GM21786 (cell line): ENCODE measurements at regions not wholly inside any gene's neighbourhood (a gene's known extent, or its start where the extent isn't known, plus 50 kb on each side); places are given as distances from the start of the nearest gene placed in this dataset.

Experiments
- ATAC-seq: cut with Tn5 transposase; IDR thresholded peaks from one replicate; pipeline ENCODE4 v1.9.1; 2021; ENCODE audit not compliant: unreplicated experiment

DNA sequence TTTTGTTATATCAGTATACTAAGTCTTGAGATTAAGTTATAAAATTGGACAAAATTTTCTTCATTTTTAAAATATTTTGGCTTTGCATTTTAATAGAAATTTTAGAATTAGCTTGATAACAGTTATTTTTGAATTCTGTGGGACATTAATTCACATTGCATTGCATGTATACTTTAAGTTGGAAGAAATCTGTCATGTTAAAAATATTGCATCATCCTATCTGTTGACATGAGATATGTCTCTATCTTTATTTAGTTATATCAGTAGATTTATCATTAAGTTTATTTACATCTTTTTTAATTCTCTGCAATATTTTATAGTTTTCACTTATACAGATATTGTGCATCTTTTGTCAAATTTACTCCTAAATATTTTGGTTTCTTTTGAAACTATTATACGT lies 904.6 kb upstream of the NR2F2 start:
- ATAC-seq, result no peak

DNA sequence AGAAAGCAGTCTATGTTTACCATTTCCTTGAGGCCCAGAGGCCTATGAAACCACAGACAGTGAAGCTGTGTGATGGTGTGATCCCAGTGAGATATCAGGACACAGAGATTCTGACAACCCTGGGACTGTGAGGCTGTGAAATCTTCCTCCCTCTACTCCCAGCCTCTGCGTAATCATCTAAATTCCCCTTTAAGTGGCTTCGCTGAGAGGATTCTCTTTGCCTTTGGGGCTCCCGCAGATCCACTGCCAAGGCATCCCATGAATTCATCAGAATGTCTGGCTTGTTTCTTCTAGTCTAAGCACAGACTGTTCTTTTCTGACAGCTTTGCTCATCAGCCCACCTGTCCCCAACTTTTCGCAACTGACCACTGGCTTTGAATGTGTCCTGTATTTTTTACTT lies 901.2 kb upstream of the NR2F2 start:
- ATAC-seq, result no peak

DNA sequence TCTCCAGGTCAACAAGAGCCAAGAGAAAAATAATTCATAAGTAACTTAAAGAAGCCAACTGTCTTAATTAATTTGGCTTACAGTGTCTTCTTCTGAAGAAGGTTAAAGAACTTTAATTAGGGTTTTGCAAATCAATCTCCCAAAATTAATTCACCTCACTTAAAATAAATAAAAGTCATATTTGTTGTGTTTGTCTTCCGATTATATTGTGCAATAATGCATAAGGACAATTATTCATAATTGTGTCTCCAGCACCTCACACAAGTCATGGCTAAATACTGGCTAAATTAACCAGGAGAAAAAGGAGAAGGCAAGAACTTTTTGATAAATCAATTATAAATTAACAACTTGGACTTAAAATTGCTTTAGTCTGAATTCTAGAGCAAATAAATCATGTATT lies 899.0 kb upstream of the NR2F2 start:
- ATAC-seq, result no peak

DNA sequence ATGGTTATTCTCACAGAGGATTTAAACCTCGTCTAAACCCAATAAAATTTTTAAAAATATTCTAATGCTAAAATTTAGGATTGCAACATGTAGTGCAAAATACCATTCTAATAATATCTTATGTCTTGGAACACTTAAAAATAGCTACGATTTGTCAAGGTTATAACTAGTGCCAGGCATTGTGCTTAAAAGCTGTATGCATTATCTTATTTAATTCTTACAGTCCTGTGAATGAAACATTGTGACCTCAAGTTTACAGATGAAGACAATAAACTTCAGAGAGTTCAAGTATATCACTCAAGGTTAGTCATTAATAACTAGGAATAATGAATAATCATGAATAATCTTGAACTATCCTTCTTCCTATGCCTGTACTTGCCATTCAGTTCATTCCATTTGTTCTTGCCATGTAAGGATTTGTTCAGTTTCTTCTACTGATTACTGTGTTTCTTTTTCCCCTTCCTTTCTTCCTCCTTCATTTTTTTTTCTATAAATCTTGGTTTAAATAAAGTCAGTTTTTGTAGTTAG lies 897.6 kb upstream of the NR2F2 start:
- ATAC-seq, result no peak

DNA sequence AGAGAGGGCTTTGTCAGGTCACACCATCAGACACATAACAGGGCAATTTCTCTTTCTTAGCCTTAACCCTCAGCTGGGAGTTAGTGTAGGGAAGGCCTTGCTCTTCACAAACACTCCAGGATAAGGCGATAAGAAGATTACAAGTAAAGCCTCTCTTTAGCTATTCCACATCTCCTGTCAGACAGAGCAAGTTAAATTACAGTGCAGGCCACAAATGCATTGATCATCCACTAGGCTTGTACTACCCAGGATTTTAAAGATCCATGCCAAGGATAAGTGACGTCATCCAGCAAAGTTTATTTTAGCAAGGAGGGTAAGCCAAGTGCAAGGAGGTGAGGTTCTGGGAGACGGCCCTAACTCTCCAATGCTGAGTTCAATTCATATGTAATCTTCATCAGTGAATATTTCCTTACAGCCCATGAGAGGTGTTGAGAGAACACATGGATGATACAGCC lies 890.6 kb upstream of the NR2F2 start:
- no peak for ATAC-seq

DNA sequence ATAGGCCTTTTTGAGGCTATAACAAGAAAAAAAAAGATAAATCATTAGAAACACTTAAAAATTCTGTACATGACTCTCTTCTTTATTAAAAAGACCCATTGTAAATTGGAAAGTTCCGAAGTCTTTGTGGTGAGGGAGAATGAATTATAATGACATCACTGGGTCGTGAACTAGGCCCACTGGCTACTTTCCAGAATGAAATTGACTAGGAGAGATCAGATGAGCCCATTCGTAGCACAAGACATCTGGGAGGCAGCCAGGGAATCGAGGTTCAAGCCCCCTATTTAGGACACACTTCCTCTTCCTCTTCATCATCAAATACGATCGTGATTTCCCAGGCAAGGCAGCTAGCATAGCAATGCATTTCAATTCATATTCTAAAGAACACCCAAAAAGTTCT lies 889.8 kb upstream of the NR2F2 start:
- ATAC-seq, result no peak

DNA sequence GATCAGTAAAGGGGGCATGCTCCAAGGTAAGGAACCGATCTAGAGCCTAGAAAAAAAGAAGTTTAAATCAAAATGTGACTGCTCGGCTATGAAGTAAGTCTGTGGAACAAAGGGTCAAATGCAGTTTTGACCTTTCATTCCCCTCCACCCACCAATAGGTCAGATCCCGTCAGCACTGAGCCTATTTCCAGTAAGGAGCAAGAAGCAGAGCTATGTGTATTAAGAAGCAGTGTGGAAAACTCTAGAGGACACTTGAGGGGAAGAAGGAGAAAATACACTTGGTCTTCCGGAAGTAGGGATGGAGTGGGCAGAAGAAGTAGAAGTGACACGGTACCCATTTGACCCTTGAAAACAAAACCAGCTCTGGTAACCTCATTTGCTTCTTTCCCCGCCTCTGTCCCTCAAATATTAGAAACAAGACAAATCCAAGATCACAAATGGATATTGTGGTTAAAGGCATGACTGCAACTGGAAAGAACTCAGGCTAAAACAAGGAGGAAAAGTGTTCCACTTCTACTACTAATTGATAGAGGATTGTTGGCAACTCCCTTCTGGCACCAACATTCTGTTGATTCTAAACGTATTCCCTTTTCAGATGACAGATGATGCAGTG lies 888.3 kb upstream of the NR2F2 start:
- no peak for ATAC-seq

DNA sequence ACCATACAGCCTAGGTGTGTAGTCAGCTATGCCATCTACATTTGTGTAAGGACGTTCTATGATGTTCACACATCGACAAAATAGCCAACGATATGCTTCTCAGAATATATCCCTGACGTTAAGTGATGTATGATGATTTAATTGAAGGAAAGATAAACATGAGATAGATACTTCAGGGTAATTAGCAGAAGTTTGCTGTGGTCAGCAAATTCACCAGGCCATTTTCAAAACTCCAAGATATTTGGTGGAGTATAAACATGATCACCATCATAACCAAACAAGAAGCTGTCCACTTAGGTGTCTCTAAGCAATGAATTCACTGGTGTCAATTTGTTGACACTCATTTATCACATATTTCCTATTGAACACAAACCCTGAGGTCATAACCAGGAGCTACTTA lies 885.6 kb upstream of the NR2F2 start:
- no peak for ATAC-seq

DNA sequence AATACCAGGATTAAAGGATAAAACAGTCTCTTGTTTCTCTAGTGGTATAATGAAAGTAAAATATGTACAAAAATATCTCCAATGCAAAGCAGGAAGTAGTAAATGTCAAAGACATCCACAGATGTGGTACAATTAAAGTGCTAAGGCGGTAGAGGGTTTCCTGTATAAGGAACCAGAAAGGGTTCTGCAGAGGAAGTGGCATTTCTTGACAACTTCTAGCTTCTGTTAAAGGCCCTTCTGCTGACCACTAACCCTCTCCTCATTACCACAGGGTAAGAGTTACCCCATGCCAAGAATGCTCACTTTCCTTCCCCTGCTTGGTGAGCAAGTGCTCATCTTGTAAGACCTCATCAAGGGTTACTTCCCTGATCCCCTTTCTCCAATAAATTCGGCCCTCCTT lies 883.6 kb upstream of the NR2F2 start:
- peak; percentile 43 for ATAC-seq

DNA sequence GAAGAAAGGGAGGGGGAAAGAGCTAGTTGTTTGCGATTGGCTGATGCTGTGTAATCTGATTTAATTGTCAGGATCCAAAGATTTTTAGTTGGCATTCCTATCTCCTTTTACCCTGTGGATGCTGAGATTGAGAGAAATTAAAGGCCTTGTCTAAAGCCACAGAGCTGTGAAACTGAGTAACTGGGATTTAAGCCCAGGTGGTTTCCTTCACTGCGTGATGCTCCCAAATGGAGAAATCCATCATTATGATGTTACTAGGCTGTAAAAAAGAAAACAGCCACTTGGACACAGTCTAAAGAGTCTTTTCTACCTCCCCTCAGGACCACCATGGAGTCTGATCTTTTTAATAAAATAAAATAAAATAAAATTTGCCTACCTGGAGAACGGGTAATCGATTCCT lies 883.0 kb upstream of the NR2F2 start:
- ATAC-seq, result no peak

DNA sequence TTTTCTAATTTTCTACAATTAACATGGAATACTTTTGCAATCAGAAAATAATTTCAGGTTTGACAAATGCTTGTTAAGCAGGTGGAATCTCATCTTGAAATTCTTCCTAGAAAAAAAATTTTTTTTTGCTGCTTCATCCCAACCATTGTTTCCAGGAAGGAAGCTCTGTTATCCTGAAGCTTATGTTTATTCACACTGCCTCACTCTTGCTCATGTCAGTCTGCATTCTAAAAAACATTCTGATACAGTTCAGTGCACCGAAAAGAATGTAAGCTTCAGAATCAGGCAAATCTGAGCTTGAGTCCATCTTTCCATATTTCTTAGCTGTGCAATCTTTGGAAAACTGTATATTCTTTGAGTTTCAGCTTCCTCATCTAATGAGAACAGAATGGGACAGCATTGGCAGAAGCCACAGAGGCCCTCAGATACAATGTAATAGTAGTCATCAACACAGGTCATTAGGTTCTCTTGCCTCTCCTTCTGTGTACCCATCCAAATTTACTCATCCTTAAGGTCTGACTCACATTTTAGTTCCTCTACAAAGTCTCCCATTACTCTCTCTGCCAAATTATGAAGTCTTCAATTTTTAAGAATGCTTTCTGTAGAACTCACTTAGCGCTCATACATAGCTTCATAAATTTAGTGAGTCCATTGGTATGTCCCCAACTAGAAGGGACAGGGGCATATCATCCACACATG lies 881.8 kb upstream of the NR2F2 start:
- ATAC-seq, result no peak

DNA sequence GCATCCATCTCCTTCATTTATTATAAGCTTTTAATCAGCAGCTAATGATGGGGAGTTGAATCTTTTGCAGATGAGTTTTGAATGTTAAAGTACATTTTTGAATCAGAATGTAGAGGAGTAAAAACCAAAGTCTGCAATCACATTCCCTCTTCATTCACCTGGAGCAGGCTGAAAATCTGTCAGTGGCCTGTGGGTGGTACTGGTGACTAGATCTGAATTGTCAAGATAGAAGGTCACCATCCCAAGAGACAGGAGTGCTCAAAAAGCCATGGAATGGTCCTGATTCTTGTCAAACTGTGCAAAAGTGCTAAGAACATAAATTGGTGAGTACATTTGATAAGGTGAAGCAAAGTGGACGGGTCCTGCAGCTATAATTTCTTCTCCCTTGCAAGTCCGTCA lies 881.3 kb upstream of the NR2F2 start:
- ATAC-seq, result no peak

DNA sequence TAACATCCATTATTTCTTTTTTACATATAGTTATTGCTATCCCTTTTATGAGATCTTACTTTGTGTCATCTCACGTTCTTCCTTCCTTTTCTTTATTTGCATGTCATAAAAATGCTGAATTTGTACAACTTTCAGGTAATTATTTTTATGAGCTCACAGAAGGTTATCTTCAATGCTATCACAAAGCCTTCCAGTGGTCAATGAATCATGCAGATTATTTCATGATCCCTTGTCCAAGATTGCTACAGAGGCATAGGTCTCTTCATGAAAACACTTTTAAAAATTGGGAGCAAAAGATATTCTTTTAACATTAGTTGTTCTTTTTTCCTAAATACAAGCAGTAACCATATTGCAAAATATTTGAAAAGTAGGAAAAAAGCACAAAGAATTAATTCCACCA lies 880.1 kb upstream of the NR2F2 start:
- ATAC-seq, result no peak

DNA sequence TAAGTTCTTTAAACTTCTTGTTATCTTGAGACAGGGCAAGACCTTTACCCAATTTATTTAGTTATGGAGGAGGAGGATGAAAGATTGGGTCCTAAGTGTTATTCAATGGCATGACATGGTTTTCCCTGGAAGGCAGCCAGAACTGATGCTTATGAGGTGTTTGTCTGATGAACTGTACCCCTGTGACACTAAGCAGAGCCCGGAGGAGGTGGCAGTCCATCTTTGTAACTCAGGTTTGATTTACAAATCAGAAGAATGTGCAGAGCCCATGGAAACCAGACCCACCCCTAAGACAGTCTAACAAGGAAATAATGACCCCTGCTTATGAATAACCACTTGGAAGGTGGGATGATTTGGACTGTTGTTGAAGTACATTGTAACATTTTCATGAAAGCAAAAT lies 878.6 kb upstream of the NR2F2 start:
- no peak for ATAC-seq

DNA sequence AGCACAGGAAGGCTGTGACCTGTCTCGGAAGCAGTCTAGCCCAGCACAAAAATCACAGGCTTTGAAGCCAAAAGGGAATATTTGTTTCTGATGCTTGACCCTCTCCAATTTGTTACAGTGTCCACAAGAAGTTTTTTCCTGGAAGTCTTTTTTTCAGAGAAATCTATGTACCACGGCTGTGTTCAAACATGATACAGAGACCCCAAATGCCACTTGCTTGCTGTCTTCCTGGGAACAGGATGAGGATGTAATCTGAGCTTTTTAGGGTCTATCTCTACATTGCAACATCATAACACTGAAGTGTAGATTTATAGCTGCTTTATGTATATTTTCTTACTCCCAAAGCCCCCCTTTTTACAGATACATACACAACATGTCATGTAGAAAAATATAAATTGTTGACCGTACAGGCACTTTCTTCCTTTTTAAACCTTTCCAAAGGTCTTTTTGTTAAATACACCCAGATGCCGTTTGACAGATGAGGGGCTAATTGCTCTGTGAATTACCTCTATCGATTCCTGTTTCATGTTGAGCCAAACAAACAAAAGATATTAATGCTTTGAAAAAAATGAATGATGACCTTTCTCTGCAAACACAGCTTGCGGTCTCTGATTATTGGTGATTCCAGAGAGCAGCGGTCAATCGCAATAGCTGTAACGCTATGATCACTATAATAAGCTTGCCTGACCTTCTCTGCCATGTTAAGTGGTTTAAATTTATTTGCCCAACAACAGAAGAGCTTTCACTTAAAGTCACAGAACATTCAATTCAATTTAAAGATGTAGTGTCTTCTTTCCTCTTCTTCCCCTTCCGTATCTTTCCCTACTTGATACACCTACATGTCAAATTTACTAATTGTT lies 875.9 kb upstream of the NR2F2 start:
- no peak for ATAC-seq

DNA sequence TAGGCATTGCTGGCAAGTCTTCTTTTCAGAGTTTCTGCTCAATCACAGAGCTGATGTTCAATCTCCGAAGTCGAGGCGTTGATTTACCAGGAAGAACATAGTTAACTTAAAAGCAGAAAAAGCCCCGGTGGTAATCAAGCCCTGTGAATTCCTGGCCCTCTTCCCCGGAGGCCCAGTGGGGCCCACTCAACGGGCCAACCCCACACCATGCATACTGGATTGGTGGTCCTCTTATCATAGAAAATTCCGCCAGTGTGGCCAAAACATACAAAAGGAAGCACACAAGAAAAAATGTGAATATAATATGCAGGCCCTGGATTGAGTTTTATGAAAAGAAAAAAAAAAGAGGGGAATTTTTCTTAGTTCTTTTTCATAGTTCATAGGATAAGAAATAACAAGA lies 873.0 kb upstream of the NR2F2 start:
- no peak for ATAC-seq

DNA sequence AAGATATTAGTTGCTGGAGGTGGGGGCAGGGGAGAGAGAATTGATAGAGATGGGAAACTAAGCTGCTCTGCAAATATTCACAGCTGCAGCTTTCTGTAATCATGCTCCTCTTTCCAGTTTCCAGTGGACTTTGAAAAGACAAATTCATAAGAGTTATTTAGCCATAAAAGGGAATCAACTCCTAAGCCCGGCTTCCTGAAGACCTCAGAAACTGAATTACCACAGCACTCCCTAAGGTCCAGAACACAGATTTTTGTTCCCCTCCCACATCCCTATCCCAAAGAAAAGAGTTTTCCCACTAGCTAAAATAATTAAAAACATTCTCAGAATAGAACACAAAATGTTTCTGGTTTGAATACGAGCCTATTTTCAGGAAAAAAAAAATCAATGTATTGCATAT lies 871.8 kb upstream of the NR2F2 start:
- no peak for ATAC-seq

DNA sequence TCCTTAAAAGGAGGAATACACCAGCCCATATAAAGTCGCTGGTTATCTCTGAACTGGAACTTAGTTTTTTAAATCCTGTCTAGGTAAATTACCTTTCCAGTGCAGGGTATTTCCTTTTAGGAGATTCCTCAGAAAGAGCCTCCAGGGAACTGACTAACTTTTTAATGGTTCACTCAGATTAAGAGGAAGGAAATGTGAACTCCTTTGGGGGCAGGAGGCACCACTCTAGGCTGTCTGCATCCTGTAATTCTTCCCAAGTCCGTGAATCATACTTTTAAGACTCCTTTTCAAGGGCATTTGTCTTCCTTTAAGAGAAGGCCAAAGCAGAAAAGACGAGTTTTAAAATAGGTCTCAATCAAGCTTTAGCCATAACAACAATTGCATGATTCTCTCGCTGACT lies 871.2 kb upstream of the NR2F2 start:
- no peak for ATAC-seq

DNA sequence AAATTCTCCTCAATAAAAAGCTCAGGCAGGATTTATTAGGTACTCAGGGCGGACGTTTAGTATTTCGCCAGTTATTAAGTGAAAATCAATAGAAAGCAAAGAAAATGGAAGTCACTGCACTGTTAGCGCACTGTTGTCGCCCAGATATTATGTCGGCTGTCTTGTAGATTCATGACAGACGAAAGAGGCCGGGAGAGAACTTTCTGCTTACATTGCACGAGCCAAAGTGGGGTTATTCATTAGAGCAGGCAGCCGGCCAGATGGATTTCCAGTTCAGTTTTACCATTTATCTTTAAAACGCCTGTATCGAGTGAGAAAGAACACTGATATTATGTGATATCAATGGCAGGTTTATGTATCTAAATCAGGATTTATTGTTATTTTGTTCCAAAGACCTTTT lies 866.0 kb upstream of the NR2F2 start:
- ATAC-seq, result no peak

DNA sequence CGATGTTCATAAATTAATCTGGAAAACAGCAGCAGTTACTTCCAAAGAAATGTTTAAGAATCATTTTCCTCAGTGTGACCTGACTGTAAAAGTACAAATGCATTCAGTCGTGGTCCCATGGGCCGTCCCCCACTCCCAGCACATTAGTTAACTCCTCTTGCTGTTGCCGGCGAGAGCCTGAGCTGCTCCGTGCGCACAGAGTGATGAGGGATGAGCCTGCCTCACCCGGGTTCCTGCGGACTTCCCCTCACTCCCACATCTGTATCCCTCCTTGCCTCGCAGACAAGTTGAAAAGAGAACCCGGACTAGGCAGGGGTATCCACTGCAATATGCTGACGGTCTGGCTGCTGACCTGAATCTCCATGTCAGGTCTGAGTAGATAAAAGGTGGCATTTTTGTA lies 861.7 kb upstream of the NR2F2 start:
- ATAC-seq, result no peak

DNA sequence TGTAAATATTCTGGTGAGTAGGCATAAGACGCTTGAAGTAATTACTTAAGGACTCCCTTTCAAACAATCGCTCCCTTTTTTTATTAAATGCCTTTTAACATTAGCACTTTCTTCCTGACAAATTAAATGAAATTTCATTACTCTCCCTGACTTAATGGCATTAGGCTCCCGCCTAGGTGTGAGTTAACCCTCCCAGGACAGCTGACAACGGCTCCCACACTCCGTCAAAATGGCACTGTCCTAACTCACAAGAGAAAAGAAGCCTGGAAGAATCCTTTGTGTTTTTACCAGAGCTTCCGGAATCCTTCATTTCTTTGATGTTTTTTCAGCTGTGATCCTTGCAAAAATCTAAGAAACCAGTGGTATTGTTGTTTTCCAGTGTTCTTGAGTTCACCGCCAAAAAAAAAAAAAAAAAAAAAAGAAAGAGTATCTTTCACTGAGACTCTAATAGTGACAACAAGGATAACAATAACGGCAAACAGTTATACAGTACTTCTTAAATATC lies 861.0 kb upstream of the NR2F2 start:
- ATAC-seq, result no peak

DNA sequence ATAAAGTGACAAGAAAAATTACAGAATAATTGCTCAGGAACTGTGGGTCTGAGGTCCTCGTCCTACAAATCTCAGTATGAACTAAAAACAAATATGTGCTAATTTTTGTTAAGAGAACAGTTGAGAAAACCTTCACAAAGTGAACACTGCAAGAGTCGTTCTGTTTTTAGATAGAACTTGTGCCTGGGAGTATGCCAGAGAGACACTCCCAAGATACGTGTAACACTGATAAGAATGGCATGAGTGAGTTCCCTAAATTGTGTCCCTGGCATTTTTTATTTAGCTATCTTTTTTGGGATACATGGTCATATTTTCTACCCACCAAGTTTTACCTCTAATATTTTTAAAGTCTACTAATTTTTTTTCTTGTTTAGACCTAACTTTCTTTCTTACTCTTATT lies 860.0 kb upstream of the NR2F2 start:
- ATAC-seq, result no peak
